ENCODE measurements at regions not wholly inside any gene's neighbourhood (a gene's known extent, or its start where the extent isn't known, plus 50 kb on each side); places are given as distances from the start of the nearest gene placed in this dataset.

DNA sequence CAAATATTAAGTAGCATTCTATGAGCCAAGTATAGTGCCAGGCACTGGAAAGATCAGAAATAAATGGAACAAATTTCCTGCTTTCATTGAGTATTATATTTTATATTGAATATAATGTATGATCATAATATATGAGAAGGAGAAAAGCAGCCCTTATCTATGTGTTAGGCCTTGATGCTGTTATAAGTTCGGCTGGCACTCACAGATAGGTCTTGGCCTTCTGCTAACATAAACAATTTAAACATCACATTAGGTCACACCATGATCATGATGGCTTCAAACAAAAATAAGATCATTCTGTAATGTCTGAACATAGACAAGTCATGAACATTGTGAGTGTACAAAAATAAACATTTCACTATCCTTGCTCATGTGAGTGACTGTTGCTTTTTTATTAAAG lies 584.0 kb upstream of the ZNF385D start:
- DNase-seq, result no peak

DNA sequence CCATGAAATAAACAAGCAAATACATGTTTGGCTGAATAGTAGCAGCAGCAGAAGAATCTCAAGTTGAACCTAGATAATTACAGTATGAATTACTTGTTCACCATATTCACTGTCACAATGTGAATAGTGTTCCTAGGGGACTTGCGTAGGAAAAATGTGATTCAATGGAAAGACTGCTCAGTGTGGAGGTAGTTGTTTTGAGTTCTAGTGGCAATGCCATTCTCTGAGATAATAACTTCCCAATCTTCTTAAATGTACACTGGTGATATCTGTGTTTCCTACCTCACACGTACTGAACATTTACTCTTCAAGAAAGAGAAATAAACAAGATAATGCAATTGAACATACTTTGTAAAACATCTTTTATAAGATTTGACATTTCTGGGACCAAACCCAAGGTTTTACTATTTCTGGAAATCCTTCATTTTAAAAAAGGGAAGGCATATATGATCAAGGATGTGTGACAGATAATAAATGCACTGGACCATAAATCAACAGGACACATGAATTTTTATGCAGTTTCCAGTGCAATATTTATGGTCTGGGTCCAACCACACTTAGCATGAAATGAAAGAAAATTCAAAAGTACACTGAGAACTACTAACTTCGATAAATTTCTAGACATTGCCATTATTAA lies 598.3 kb upstream of the ZNF385D start:
- no peak for DNase-seq

DNA sequence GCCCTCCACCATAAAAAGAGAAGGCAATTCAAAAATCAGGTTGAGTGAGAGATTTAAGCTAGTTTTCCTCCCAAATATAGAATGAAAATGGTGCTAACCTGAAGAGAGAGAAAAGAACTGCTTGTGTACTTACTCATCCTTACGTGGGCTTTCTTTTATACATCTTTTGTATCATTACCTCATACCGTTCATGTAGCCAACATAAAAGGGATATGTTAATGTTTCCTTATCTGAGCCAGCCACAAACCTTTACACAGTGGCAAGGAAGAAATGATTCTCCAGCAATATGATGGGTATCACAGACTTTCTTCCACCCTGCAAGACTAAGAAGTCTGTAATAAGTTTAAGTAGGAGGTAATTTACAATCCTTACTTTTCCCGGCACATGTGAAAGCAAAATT lies 600.8 kb upstream of the ZNF385D start:
- no peak for DNase-seq

DNA sequence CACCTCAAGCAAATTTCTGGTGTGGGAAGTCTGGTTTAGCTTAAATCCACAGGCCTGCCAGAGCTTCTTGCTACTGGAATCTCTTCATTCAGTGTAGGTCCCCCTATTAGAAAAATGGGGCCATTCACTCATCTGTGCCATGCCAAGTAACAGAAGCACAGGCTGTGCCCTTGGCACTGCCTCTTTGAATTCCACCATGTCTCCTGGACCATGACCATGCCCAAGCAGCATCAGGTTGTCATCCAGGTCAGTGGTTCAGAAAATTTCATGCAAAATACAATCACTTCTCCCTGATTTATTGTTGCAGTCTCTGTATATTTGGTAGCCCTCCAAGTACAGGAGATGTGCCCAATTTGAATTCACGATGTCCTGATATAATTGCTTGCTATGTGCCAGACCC lies 602.1 kb upstream of the ZNF385D start:
- DNase-seq, result no peak

DNA sequence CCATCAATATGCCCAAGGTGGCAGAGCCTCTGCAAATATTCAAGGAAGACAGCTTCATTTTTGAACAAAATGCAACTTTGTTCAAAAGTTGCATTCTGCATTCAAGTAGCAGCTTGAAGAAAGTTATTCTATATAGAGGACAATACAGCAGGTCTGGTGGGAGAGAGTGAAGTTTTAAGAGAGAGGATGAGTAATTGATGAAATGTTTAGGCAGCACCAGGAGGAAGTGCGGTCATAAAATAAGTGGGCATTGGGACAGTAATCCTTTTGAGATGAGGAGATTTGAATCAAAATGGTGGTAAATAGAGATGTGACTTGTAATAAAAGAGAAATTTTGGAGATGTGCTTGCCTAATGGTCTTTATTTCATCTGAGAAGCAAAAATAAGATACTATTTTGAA lies 607.3 kb upstream of the ZNF385D start:
- no peak for DNase-seq

DNA sequence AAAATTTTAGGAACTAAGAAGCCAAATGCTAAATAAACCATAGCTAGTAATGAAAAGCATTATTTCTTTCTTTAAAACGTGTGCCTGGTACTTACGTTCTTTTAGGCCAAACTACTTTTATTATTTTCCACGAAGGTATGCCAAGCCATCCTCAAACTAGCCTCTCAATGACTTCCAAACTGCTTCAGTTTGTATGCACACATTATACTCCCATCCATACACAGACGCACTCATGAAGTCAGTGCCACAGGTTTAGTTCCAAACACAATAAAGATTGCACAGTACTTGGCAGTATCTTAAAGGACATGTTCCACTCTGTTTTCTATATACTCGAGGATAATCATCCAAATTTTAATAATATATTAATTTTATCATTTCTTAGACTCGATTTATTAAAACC lies 609.2 kb upstream of the ZNF385D start:
- no peak for DNase-seq

DNA sequence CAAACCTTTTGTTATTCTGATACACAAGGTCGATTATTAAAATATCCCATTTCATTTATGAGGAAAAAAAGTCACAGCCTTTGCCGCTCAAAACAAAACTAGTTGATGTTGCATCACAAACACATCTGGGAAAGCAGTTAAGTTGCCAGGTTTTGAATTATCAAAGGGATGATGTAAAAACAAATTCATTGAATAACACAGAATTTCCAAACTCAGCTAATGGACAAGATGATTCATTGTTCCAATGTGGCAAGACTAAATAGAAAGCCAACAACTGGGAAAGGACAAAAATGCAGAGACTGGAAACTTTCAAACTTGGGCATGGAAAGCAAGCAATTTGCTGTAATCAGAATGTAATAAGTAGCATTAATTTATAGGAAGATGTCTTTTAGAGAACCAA lies 610.0 kb upstream of the ZNF385D start:
- DNase-seq, result no peak

DNA sequence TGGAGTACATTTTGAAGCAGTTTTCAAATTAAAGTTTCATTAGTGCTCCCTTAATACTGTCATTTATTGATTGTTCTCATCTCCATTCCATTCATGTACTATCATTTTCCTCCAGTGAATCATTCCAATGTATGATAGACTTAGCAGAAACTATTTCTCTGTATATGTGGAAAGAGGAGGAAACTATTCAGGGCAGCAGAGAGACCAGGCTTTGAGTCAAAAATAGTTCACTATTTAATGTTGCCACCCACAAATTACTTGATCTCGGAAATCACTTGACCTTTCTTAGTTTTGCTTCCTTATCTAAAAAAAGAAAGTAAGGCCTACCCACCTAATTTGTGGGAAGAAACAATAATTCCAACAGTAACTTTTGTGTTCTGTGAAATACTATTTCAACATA lies 610.5 kb upstream of the ZNF385D start:
- DNase-seq, result no peak

DNA sequence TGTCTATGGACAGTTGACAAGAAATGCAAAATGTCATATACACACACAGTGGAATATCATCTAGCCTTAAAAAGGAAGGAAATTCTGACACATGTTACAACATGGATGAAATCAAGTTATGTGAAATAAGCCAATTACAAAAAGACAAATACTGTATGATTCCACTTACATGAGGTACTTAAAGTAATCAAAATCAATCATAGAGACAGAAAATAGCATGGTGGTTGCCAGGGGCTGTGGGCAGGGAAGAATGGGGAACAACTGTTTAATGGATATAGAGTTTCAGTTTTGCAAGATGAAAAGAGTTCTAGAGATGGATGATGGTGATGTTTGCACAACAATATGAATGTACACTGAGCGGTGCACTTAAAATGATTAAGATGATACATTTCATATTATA lies 613.8 kb upstream of the ZNF385D start:
- DNase-seq, result no peak

DNA sequence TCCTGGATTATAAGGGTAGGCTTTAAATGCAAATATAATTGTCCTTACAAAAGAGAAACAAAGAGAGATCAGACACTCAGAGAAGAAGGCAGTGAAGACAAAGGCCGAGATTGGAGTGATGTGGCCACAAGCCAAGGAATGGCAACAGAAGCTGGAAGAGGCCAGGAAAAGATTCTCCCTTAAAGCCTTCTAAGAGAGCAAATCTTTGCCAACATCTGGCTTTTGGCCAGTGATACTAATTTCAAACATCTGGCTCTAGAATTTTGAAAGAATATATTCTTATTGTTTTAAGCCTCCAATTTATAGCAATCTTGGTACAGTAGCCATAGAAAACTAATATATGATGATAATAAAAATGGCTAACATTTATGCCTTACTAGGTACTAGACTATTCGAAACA lies 615.8 kb upstream of the ZNF385D start:
- DNase-seq, result no peak

DNA sequence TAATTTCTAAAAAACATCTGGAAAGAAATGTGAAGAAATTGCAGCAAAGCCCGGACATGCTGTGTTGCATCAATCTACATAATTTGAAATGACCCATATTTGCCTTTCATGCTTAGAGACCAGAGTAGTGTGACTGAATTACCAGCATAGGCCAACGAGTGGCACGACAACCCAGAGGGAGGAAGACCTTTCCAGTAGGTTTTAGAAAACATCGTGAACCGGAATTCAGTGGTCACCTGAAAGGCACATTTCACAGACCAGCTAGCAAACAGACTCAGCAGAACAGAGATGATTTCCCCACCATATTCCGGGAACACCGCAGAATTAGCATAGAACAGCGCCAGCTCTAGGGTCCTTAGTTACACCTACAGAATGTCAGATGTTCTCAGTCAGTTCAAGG lies 620.0 kb upstream of the ZNF385D start:
- DNase-seq, result no peak

DNA sequence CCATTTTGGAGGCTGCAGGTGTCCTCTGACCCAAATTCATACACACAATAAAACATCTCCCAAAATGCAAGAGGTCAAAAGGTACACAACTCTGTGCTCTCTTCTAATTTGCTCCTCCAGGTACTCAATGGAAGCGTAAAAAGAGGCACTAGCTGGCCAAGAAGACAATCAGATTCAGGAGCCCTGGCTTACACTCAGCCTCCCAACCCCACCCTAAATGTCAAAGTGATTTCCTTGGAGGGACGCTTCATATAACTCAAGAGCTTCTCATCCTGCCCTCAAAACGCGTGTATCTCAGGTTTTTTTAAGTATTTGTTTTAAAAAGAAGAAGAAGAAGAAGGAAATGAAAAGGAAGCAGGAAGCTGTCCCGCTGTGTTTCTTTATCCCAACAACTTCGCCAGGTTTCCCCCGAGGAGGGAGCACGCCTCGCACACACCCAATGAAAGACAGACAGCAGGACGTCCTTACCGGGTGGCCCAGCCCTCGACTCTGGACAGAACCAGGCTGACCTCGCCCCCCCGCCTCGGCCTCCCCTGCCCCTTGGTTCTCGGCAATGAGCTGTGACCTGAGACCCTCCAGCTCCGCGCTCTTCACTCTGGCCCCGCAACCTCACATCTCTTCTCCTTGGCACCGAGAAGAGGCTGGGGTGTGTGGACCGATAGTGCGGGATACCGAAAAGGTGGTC lies 620.7 kb upstream of the ZNF385D start:
- DNase-seq, result no peak

DNA sequence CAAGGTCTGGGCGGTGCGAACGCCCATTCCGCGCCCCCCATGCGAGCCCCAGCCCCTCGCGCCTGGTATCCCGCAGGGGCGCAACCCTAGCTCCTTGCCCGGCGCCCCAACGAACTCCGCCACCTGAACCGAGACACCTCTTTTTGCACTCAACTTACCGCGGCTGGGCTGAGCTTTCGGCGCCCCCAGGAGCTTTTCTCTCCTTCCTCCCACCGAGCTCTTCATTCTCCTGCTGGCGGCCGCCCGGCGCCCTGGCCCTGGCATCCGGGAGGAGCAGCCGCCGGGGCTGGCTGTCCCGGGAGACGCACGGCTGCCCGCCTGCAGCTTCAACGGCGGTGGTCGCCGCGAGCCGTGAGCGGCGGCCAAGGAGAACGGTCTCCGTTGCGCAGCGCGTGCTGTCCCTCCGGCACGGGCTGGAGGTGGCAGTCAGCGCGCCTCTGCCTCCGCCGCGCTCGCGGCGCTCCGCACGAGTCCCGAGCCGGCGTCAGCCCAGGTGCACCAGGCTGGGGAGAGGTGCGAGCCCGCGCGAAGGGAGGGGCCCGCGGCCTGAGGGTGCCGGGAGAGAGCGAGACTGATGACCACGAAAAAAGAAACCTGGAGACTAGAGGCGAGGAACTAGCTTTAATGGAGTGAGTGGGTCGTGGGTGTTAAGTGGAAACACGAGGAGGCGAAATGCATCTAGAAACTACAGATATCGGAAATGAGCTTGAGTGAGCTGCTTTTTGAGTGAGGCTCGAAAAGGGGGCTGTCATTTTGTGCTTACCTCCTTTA lies 621.5 kb upstream of the ZNF385D start:
- no peak for DNase-seq

DNA sequence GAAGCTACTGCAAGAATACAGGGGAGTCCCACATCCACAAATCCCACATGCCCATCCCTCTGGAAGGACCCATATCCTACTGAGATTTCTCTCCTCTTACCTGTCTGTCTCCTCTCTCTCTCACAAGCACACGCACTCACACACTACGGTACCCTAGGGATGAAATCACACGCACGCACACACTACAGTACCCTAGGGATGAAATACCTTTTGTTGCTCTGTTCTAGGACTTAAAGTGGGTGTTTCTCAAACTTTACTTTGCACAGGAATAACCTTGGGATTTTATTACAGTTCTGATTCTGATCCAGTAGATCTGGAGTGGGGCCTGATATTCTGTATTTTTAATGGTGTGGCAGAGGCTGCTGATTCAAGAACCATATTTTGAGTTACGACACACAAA lies 622.2 kb upstream of the ZNF385D start:
- no peak for DNase-seq

DNA sequence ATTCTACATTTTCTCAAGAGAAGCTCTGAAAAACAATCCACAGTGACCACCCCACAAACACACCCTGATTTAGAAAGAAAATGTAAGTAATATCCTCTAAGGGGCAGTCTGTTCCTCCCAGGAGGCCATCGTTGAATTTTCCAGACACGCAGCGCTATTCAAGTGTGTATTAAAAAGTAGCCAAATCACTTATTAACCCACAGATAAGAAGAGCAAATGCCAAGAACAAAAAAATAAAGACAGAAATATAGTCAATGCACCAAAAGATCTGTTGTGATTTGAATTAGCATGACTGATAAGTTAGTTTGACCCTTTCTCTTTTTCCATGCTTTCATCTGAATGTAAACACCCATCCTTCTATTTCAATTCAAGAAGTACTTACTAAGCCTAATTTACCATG lies 622.8 kb upstream of the ZNF385D start:
- no peak for DNase-seq

DNA sequence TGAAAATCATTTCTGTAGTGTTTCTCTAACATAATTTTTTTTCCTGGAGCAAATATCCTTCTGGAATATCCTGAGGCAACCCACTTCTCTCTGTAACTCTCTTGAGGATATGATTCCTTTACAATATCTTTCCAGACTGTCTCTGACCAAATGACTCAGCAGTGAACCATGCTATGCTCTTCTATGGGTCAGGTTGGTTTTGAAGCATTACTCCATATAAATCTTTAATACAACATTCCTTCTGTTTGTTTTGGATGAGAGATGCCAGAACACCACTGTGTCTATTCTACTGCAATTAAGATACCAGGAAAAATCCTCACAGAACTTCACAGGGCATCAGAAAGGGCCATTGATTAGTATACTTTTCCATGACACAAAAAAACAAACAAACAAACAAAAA lies 626.4 kb upstream of the ZNF385D start:
- DNase-seq, result no peak

DNA sequence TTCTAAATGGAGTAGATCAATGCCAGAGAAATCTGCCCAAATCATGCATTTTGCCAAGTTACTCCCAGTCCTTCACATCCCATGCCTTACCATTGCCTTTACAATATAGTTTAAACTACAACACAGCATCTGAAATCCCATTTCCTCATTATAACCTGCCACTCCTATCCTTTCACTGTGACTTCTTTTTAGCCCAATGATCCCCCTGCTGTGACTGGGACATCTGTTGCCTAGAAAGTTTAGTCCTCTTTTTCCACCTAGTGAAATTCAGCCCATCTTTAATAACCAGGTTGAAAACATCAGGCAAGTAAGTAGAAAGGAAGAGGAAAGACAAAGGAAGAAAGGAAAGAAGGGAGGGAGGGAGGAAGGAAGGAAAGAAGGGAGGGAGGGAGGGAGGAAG lies 627.9 kb upstream of the ZNF385D start:
- DNase-seq, result no peak

DNA sequence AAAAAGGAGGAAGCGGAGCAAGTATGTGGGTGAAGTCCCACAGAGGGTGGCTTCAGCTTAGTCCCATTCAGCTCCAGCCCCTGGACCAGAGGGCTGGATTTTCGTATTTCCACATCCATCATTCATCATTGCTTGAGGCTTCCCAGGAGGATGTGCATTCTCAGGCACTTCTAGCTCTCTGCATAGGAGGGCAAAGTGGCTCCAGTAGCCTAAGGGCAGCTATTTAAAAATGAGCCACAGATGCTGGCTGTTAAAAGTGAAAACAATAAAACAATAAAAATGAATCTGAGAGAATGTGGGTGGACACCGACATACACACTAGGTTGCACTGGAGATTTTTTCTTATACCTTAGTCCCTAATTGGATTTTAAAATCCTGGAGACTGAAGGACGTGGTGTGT lies 629.2 kb upstream of the ZNF385D start:
- no peak for DNase-seq

DNA sequence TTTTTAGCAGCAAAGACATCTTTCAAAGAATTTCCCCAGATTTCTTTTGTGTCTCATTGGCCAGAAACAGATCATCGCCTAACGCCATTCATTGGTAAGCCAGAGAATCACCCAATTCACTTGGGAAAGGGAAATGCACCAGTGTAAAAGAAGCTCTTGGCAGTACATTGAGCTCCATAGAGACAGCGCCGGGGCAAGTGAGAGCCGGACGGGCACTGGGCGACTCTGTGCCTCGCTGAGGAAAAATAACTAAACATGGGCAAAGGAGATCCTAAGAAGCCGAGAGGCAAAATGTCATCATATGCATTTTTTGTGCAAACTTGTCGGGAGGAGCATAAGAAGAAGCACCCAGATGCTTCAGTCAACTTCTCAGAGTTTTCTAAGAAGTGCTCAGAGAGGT lies 630.6 kb upstream of the ZNF385D start:
- DNase-seq, result peak; percentile 29

DNA sequence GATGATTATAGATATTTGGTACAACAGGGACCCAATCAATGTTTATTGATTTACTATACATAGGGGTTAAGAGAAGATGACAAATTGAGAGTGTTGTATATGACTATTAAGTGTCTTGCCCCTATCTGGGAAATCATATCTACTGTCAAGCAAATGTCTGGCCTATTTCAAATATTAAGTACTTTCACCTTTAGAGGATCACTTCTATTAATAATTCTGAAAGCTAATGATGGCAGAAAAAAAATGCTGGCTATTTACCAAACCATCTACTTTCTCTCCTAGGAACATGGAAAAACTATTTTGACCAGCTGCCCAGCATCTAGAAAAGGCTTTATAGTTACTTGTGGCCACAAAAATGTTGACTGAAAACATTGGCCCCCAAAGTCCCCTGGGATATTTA lies 632.3 kb upstream of the ZNF385D start:
- no peak for DNase-seq

DNA sequence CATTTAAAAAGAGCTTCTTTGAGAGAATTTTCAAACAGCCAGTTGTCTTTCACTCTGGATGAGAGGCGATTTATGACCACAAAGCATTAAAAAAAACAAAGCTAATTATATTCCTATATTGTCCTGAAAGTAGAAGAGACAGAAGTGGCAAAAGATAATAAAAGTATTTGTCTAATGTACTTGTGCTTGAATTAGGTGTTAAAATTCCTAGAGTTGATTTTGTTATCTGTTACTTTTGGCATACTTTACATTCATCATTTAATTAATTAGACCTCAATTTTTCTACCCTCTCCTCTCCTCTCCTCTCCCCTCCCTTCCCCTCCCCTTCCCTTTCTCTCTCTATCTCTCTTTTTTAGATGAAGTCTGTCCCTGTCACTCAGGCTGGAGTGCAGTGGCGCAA lies 635.1 kb upstream of the ZNF385D start:
- no peak for DNase-seq

DNA sequence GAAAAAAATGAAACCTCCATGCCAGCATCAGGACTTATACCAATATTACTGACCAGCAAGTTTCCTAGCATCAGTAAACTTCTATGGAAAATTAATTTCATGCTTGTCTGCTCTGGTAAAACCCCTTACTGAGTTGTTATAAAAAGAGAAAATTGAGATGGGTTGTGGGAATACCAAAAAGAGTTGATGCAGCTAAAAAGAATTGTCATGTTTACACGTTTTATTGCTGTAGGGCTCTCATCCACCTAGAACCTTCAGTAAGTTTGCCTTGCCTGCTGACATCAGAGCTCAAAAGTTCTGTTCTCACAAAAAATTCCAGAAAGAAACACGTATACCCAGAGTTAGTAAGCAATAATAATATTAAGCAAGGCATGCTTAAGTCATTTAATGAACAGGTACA lies 641.3 kb upstream of the ZNF385D start:
- DNase-seq, result no peak

DNA sequence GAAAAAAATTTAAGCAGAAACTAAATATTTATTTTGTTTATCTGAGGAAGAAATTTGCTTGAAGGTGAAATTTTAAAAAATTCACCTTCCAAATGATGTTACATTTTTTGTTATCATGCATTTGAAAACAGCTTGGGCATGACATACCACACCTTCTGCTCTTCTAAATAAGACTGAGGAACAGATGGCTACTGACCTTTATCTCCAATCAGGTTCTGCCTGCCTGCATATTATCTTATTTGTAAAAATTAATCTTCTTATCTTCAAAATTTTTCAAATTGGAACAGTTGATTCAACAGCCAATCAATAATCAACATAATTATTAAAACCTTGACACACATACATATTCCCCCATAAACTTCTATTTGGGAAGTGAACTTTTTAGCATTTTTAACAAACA lies 641.8 kb upstream of the ZNF385D start:
- no peak for DNase-seq

DNA sequence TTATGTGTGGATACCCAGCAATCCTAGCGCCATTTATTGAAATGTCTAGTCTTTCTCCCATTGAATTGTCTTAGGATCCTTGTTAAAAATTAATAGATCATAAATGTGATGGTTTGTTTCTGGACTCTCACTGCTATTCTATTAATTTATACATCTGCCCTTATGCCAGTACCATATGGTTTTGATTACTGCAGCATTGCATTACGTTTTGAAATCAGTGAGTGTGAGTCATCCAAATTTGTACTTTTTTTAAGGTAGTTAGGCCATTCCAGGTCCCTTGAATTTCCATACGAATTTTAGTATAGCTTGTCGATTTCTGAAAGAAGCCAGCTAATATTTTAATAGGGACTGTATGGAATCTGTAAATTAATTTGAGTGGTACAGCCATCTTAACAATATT lies 648.6 kb upstream of the ZNF385D start:
- DNase-seq, result no peak

DNA sequence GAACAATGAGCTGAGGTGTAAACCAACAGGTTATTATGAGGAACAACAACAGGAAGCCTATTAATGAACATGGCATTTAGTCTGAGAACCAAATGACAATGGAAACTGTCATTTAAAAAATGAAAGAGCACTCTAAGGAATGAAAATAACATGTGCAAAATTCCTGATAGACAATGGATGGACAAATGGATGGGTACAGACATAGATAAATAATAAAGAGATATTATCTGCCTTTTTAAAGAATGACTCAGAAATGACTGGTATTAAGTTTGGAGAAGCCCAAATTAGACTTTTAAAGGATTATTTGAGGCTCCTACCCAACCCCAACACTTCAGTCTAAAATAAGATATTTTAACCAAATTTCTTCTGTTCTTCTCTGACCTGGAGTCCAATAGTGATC lies 650.5 kb upstream of the ZNF385D start:
- no peak for DNase-seq

All from CD4-positive, alpha-beta T cell treated with Interleukin-21 for 1 hour (primary cell).